Natural killer cell (primary cell): ENCODE measurements at regions not wholly inside any gene's neighbourhood (a gene's known extent, or its start where the extent isn't known, plus 50 kb on each side); places are given as distances from the start of the nearest gene placed in this dataset.

Experiments used
- ATAC-seq, 3 donors: fragments of 150-1000 bp in 2 of 3; fragments of 200-7000 bp in 1 of 3; cut with Tn5 transposase; 1 replicate in 1 of 3; 2 replicates in 2 of 3; pipeline ENCODE4 v1.10.0; 2021; ENCODE audit warnings: mild to moderate bottlenecking in 2 of 3, moderate library complexity in 2 of 3
- DNase-seq, 2 donors: peaks; one replicate each; pipeline versions ENCODE4 v3.0.0 to v3.0.0-alpha.2; 2013 to 2021; ENCODE audit warnings: mixed read lengths in 1 of 2
- H3K27ac ChIP-seq: one replicate; pipeline ENCODE4 v1.5.1; 2013; ENCODE audit warnings: mild to moderate bottlenecking, low read length
- H3K27me3 ChIP-seq: one replicate; pipeline ENCODE4 v1.6.1; 2013; ENCODE audit warnings: low read length; ENCODE audit not compliant: control insufficient read depth, insufficient read depth
- H3K36me3 ChIP-seq: one replicate; pipeline ENCODE4 v1.6.1; 2013; ENCODE audit warnings: low read length; ENCODE audit not compliant: control insufficient read depth, insufficient read depth
- H3K4me1 ChIP-seq: one replicate; pipeline ENCODE4 v1.6.1; 2013; ENCODE audit warnings: low read length; ENCODE audit not compliant: control insufficient read depth, insufficient read depth
- H3K4me3 ChIP-seq: one replicate; pipeline ENCODE4 v1.5.1; 2013; ENCODE audit warnings: low read length
- H3K9me3 ChIP-seq: one replicate; pipeline ENCODE4 v1.6.1; 2013; ENCODE audit warnings: low read length; ENCODE audit not compliant: control insufficient read depth, insufficient read depth
- H3K27ac Mint-ChIP-seq, 2 donors: one replicate each; pipeline ENCODE4 v1.8.0; 2022; ENCODE audit warnings: mild to moderate bottlenecking in 2 of 2, mixed read lengths in 2 of 2, moderate library complexity in 1 of 2
- H3K27me3 Mint-ChIP-seq, 2 donors: one replicate each; pipeline ENCODE4 v1.8.0; 2022; ENCODE audit warnings: low read depth in 2 of 2, mixed read lengths in 2 of 2
- H3K36me3 Mint-ChIP-seq: one replicate; pipeline ENCODE4 v1.8.0; 2022; ENCODE audit warnings: mixed read lengths
- H3K4me1 Mint-ChIP-seq, 2 donors: one replicate each; pipeline ENCODE4 v1.8.0; 2022; ENCODE audit warnings: mixed read lengths in 2 of 2
- H3K4me3 Mint-ChIP-seq: one replicate; pipeline ENCODE4 v1.8.0; 2022; ENCODE audit warnings: mild to moderate bottlenecking, moderate library complexity, mixed read lengths
- H3K9me3 Mint-ChIP-seq, 2 donors: one replicate each; pipeline ENCODE4 v1.8.0; 2022; ENCODE audit warnings: mixed read lengths in 2 of 2
- CTCF ChIP-seq: fragments of 200-600 bp; IDR thresholded peaks from one replicate; pipeline ENCODE4 v1.8.0; 2022; ENCODE audit warnings: antibody characterized with exemption
- WGBS: methylation state at CpG from one replicate; pipeline ENCODE4 v1.1.7; 2013; ENCODE audit warnings: missing lambda C conversion rate; ENCODE audit not compliant: insufficient coverage; 5-methylcytosine and 5-hydroxymethylcytosine counted together
- intact Hi-C: fragments of 100-400 bp; cut with micrococcal nuclease; formaldehyde crosslinking; loops from one replicate; pipeline ENCODE4 v1.14.2; 2022

DNA sequence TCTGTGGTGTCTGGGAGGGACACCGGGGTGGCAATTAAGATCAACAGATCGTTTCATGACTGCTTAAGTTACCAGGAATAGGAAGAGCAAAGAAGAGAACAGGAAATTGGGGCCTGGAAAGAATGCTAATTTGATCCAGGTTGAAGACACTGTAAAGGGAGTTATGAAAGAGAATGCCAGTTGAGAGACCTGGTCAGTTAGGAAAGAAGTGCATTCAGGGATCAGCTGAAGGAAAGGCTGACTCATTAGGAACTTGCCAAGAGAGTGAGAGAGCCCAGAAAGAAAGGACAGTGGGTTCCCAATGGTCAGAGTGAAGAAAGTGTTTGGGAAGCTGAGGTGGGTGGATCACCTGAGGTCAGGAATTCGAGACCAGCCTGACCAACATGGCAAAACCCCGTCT, 119.6 kb downstream of the UBE2U start:
- Mint-ChIP-seq H3K9me3 (no peaks in the 10 kb centered on the region), H3K4me1 (no peaks in the 10 kb centered on the region), H3K27ac (no peak overlapping the region), H3K4me3 (no peak overlapping the region), H3K27me3 (peaks cover 5 to 9% of the 10 kb centered on the region in 2 donors), H3K36me3 (no peaks in the 10 kb centered on the region)
- ATAC-seq (no peak), DNase-seq (no peak)
- Histone ChIP-seq H3K27ac (no peak overlapping the region), H3K27me3 (no peaks in the 10 kb centered on the region), H3K36me3 (no peaks in the 10 kb centered on the region), H3K9me3 (no peaks in the 10 kb centered on the region), H3K4me3 (no peak overlapping the region), H3K4me1 (no peaks in the 10 kb centered on the region)
- TF ChIP-seq CTCF, result no peak
- 73% methylated on average over 4 of the region's 4 CpGs for WGBS
- intact Hi-C loops, result no loop called here

DNA sequence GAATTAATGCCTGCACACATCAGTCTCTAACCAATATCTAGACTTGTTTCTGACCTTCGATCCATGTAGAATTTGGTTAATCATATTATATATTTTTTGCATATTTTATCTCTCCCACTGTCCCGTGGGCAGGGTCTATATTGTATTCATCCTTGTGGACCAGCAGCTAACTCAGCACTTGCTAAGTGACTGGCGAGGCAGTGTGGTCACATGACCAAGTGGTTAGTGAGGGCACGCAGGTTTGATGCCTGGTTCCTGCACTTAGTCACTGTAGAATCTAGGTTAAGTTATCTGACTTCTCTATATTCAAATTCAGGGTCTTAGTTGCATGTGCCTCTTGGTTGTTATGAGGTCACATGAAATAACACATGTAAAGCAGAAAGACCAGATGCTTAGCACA, 120.5 kb downstream of the UBE2U start:
- H3K36me3 ChIP-seq, result no peaks in the 10 kb centered on the region
- H3K4me3 Mint-ChIP-seq, result no peak overlapping the region
- no peak for TF ChIP-seq CTCF
- ATAC-seq, result no peak
- H3K27ac ChIP-seq, result no peak overlapping the region
- no peak overlapping the region for H3K27ac Mint-ChIP-seq
- intact Hi-C loops, result no loop called here
- no peaks in the 10 kb centered on the region for H3K9me3 ChIP-seq
- H3K4me1 ChIP-seq, result no peaks in the 10 kb centered on the region
- DNase-seq, result no peak
- no peak overlapping the region for H3K4me3 ChIP-seq
- H3K27me3 Mint-ChIP-seq, result peaks cover 9 to 15% of the 10 kb centered on the region in 2 donors
- no peaks in the 10 kb centered on the region for H3K27me3 ChIP-seq
- no peaks in the 10 kb centered on the region for H3K36me3 Mint-ChIP-seq
- H3K4me1 Mint-ChIP-seq, result no peaks in the 10 kb centered on the region
- 36% methylated on average over 3 of the region's 4 CpGs for whole genome bisulfite sequencing
- no peaks in the 10 kb centered on the region for H3K9me3 Mint-ChIP-seq

- H3K27ac ChIP-seq, result no peak overlapping the region
- TF ChIP-seq CTCF, result no peak
- intact Hi-C loops, result no loop called here
- ATAC-seq (no peak), DNase-seq (no peak)
- H3K27me3 ChIP-seq, result no peaks in the 10 kb centered on the region
- no peaks in the 10 kb centered on the region for H3K4me1 ChIP-seq
- 99% methylated on average over 5 of the region's 5 CpGs for WGBS
- no peaks in the 10 kb centered on the region for H3K9me3 Mint-ChIP-seq
- no peaks in the 10 kb centered on the region for H3K9me3 ChIP-seq
- no peak overlapping the region for H3K27ac Mint-ChIP-seq
- H3K27me3 Mint-ChIP-seq, result peaks cover 9 to 15% of the 10 kb centered on the region in 2 donors
- H3K4me3 ChIP-seq, result no peak overlapping the region
- no peaks in the 10 kb centered on the region for H3K36me3 Mint-ChIP-seq
- H3K36me3 ChIP-seq, result no peaks in the 10 kb centered on the region
- H3K4me1 Mint-ChIP-seq, result no peaks in the 10 kb centered on the region
- H3K4me3 Mint-ChIP-seq, result no peak overlapping the region
These were observed 122.4 kb downstream of the UBE2U start for GRCh38 chr1:64325856-64326255.

GRCh38 chr1:64327119-64327518, 123.7 kb downstream of the UBE2U start:
- WGBS, result 91% methylated on average over 2 of the region's 2 CpGs
- H3K4me1 Mint-ChIP-seq, result no peaks in the 10 kb centered on the region
- H3K9me3 Mint-ChIP-seq, result no peaks in the 10 kb centered on the region
- no peak overlapping the region for H3K4me3 Mint-ChIP-seq
- no peaks in the 10 kb centered on the region for H3K36me3 Mint-ChIP-seq
- H3K27ac Mint-ChIP-seq, result no peak overlapping the region
- intact Hi-C loops, result no loop called here
- H3K27me3 Mint-ChIP-seq, result peaks cover 9 to 15% of the 10 kb centered on the region in 2 donors
- Histone ChIP-seq H3K27me3 (no peaks in the 10 kb centered on the region), H3K4me3 (no peak overlapping the region), H3K36me3 (no peaks in the 10 kb centered on the region), H3K4me1 (no peaks in the 10 kb centered on the region), H3K27ac (no peak overlapping the region), H3K9me3 (no peaks in the 10 kb centered on the region)
- ATAC-seq, result no peak
- no peak for DNase-seq
- no peak for TF ChIP-seq CTCF
